Suprapubic skin (tissue), 4 donors: ENCODE measurements at regions not wholly inside any gene's neighbourhood (a gene's known extent, or its start where the extent isn't known, plus 50 kb on each side); places are given as distances from the start of the nearest gene placed in this dataset.

ENCODE experiments used
- DNase-seq, 2 donors: peaks; one replicate each; pipeline ENCODE4 v3.0.0-alpha.2; 2019; ENCODE audit warnings: low spot score in 2 of 2
- H3K27ac ChIP-seq: fragments of 200-600 bp; sonication (generic); one replicate; pipeline ENCODE4 v1.5.1; 2019
- H3K27me3 ChIP-seq: fragments of 200-600 bp; sonication (generic); one replicate; pipeline ENCODE4 v1.5.1; 2019
- H3K36me3 ChIP-seq: fragments of 200-600 bp; sonication (generic); one replicate; pipeline ENCODE4 v1.5.1; 2019
- H3K4me1 ChIP-seq: fragments of 200-600 bp; sonication (generic); one replicate; pipeline ENCODE4 v1.5.1; 2019
- H3K4me3 ChIP-seq: fragments of 200-600 bp; sonication (generic); one replicate; pipeline ENCODE4 v1.5.1; 2019; ENCODE audit warnings: mild to moderate bottlenecking
- H3K9me3 ChIP-seq: fragments of 200-600 bp; sonication (generic); one replicate; pipeline ENCODE4 v1.5.1; 2019
- EP300 ChIP-seq: sonication (generic); formaldehyde crosslinking; IDR thresholded peaks from one replicate; pipeline ENCODE4 v1.6.1; 2017; ENCODE audit warnings: antibody characterized with exemption
- POLR2A ChIP-seq, 2 donors: fragments of 450-650 bp; IDR thresholded peaks; one replicate each; pipeline ENCODE4 v1.6.1; 2017; ENCODE audit warnings: antibody characterized with exemption in 2 of 2, mild to moderate bottlenecking in 2 of 2, moderate library complexity in 2 of 2
- POLR2AphosphoS5 ChIP-seq, 3 donors: sonication (generic); formaldehyde crosslinking; IDR thresholded peaks; one replicate each; pipeline ENCODE4 v1.6.1; 2017; ENCODE audit warnings: antibody characterized with exemption in 3 of 3
- WGBS: methylation state at CpG from one replicate; pipeline ENCODE4 v1.1.5; 2018; 5-methylcytosine and 5-hydroxymethylcytosine counted together
- TF ChIP-seq, protein P1 (sequence below), 2 donors: fragments of 200-600 bp in 1 of 2; fragments of 450-650 bp in 1 of 2; sonication (generic) in 1 of 2; IDR thresholded peaks; one replicate each; pipeline ENCODE4 v1.5.1; 2016 to 2019; ENCODE audit warnings: antibody characterized with exemption in 2 of 2, mild to moderate bottlenecking in 1 of 2, moderate library complexity in 1 of 2

DNA sequence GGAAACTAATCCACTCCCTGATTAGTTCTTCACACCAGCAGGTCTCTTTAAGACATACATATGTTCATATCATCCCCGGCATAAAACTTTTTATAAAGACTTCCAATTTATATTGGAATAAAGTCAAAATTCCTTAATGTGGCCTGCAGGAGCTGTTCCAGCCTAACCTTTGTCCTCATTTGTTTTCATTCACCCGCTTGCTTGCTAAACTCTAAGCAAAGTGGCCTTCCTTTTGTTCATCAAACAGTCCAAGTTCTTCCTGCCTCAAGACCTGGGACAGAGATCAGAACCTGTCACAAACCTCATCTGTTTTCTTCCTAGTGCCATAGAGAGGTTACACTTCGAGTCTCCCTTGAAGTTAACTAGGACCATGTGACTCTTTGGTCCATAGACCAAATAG is 339.4 kb upstream of the ID2 start:
- 77% methylated on average over 3 of the region's 3 CpGs for whole genome bisulfite sequencing
- H3K27ac ChIP-seq, result no peak overlapping the region
- no peak for DNase-seq

DNA sequence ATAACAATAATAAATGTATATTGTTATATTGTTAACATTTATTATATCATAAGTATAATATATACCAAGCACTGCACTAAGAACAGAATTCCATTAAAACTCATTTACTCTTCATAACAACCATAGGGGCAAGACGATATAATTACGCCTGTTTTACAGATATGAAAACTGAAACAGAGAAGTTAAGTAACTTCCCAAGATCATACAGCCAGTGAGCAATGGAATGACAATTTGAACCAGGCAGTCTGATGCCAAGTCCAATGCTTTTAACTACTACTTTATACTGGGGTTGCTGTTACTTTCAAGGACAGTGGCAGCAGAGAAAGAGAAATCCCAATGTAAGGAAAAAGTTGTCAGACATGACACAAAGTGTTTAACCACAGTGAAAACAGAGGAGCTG is 338.8 kb upstream of the ID2 start:
- Histone ChIP-seq H3K4me1 (no peaks in the 10 kb centered on the region), H3K36me3 (no peaks in the 10 kb centered on the region), H3K4me3 (no peak overlapping the region), H3K27ac (no peak overlapping the region), H3K27me3 (no peaks in the 10 kb centered on the region), H3K9me3 (no peaks in the 10 kb centered on the region)
- TF ChIP-seq EP300 (no peak), POLR2AphosphoS5 (IDR thresholded peaks at IDR 0.05) (no peak), POLR2A (IDR thresholded peaks at IDR 0.05) (no peak)
- TF ChIP-seq, protein P1, sequence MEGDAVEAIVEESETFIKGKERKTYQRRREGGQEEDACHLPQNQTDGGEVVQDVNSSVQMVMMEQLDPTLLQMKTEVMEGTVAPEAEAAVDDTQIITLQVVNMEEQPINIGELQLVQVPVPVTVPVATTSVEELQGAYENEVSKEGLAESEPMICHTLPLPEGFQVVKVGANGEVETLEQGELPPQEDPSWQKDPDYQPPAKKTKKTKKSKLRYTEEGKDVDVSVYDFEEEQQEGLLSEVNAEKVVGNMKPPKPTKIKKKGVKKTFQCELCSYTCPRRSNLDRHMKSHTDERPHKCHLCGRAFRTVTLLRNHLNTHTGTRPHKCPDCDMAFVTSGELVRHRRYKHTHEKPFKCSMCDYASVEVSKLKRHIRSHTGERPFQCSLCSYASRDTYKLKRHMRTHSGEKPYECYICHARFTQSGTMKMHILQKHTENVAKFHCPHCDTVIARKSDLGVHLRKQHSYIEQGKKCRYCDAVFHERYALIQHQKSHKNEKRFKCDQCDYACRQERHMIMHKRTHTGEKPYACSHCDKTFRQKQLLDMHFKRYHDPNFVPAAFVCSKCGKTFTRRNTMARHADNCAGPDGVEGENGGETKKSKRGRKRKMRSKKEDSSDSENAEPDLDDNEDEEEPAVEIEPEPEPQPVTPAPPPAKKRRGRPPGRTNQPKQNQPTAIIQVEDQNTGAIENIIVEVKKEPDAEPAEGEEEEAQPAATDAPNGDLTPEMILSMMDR (IDR thresholded peaks at IDR 0.05), result no peak
- no peak for DNase-seq
- 88% methylated on average over 2 of the region's 2 CpGs for WGBS

More for the DNA sequence above, 339.4 kb upstream of the ID2 start:
- H3K27me3 ChIP-seq, result no peaks in the 10 kb centered on the region
- TF ChIP-seq, protein P1 (IDR thresholded peaks at IDR 0.05), result no peak
- no peak for TF ChIP-seq POLR2A (IDR thresholded peaks at IDR 0.05)
- TF ChIP-seq POLR2AphosphoS5 (IDR thresholded peaks at IDR 0.05), result no peak
- no peak for TF ChIP-seq EP300
- no peaks in the 10 kb centered on the region for H3K36me3 ChIP-seq
- H3K4me1 ChIP-seq, result no peaks in the 10 kb centered on the region
- H3K9me3 ChIP-seq, result no peaks in the 10 kb centered on the region
- H3K4me3 ChIP-seq, result no peak overlapping the region

DNA sequence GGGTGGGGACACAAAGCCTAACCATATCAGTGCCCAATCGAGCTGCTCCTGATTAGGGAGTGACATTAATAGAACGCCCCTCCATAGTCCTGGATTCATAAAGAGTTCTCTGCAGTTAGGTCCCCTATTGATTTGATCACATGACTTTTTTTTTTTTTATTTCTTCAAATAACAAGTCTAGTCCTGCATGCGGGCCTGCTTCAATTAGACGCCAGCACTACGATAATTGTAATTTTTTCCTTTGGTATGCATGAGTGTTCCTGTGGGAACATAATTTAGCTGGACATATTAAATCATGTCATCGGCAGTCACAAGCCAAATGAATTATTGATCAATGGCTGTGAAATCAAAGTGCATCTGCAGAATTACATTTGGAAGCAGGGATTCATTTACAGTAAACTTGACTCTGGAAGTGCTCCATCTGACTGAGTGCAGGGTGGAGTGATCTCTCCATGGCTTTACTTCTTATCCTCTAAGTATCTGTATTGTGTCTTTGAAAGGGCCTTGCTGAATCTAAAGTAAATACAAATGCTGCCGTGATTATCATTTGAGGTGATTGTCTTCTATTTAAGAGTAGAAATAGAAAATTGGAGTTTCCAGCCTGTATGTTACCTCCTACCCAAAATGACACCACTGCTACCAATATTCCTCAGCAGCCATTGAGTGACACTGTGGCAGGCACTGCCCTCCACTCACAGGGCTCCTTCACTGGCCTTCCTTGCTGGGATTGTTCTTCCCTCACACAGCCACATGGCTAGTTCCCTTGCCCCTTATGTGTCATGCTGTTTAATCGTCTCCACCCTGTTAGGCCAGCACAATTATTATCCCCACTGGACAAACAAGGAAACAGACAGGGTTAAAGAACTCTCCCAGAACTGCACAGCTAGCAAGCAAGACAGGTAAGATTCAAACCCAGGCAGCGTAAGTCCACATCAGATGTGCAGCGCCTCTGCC is 337.4 kb upstream of the ID2 start:
- Histone ChIP-seq H3K27ac (no peak overlapping the region), H3K9me3 (no peaks in the 10 kb centered on the region), H3K4me1 (no peaks in the 10 kb centered on the region), H3K27me3 (no peaks in the 10 kb centered on the region), H3K4me3 (no peak overlapping the region), H3K36me3 (no peaks in the 10 kb centered on the region)
- TF ChIP-seq, protein P1 (IDR thresholded peaks at IDR 0.05), result no peak
- TF ChIP-seq EP300 (no peak), POLR2A (IDR thresholded peaks at IDR 0.05) (no peak), POLR2AphosphoS5 (IDR thresholded peaks at IDR 0.05) (no peak)
- 92% methylated on average over 10 of the region's 10 CpGs for WGBS
- no peak for DNase-seq

DNA sequence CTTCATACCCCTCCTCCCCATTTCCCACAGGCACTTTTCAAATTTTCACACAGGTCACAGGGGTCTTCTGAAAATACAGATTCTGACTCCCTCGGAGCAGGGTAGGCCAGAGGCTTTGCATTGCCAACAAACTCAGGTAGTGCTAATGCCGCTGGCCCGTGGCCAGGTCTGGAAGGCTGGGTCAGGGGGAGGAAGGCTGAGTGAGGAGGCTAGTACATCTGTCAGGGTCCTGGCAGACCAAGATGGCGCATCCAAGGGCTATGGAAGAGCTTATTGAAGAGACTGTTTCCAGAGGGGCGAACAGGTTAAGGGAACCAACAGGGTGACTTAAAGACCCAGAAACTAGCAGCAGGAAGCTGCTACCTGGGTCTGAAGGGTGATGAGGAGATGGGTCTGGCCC is 336.7 kb upstream of the ID2 start:
- Histone ChIP-seq H3K27me3 (no peaks in the 10 kb centered on the region), H3K9me3 (no peaks in the 10 kb centered on the region), H3K4me1 (no peaks in the 10 kb centered on the region), H3K36me3 (no peaks in the 10 kb centered on the region), H3K27ac (no peak overlapping the region), H3K4me3 (no peak overlapping the region)
- WGBS, result 84% methylated on average over 5 of the region's 5 CpGs
- DNase-seq, result no peak
- TF ChIP-seq POLR2A (IDR thresholded peaks at IDR 0.05) (no peak), POLR2AphosphoS5 (IDR thresholded peaks at IDR 0.05) (no peak), EP300 (no peak)
- TF ChIP-seq, protein P1 (IDR thresholded peaks at IDR 0.05), result no peak

DNA sequence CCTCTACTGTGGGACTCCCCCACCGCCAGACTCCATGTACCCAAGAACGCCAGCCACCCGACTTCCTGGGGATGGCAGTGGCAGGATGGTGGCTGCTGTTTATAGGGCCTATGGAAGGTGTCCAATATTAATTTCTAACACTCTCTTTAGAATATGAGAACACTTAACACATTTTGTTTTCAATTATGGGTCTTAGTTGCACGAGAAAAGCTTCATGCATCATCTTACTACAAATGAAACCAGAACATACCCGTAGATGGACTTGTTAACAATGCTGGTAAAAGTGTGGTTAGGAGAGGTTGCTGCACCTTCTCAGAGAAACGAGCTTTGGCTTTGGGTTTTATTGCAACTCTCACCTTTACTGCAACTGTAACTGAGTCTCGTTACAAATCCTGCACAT is 335.6 kb upstream of the ID2 start:
- DNase-seq, result no peak

More for the DNA sequence above, 335.6 kb upstream of the ID2 start:
- WGBS, result 82% methylated on average over 7 of the region's 7 CpGs
- H3K9me3 ChIP-seq, result no peaks in the 10 kb centered on the region
- H3K4me1 ChIP-seq, result no peaks in the 10 kb centered on the region
- no peaks in the 10 kb centered on the region for H3K36me3 ChIP-seq
- TF ChIP-seq POLR2AphosphoS5 (IDR thresholded peaks at IDR 0.05) (no peak), POLR2A (IDR thresholded peaks at IDR 0.05) (no peak), EP300 (no peak)
- TF ChIP-seq, protein P1 (IDR thresholded peaks at IDR 0.05), result no peak
- no peak overlapping the region for H3K27ac ChIP-seq
- H3K27me3 ChIP-seq, result no peaks in the 10 kb centered on the region
- H3K4me3 ChIP-seq, result no peak overlapping the region
